HG03175 (cell line): ENCODE measurements at regions not wholly inside any gene's neighbourhood (a gene's known extent, or its start where the extent isn't known, plus 50 kb on each side); places are given as distances from the start of the nearest gene placed in this dataset.
"Not testable (repeated sequence)": the region's sequence is repeated elsewhere in the genome, so short reads cannot be mapped to it uniquely, and the experiment has no call there.

Source experiments
- ATAC-seq: cut with Tn5 transposase; IDR thresholded peaks from one replicate; pipeline ENCODE4 v1.9.1; 2021; ENCODE audit warnings: mild to moderate bottlenecking, moderate library complexity; ENCODE audit not compliant: unreplicated experiment

- ATAC-seq: no peak
These were observed 526.6 kb upstream of the ARID1B start for GRCh38 chr6:156250593-156250992.

- ATAC-seq: no peak
These were observed 535.0 kb upstream of the ARID1B start for GRCh38 chr6:156242206-156242605.

DNA sequence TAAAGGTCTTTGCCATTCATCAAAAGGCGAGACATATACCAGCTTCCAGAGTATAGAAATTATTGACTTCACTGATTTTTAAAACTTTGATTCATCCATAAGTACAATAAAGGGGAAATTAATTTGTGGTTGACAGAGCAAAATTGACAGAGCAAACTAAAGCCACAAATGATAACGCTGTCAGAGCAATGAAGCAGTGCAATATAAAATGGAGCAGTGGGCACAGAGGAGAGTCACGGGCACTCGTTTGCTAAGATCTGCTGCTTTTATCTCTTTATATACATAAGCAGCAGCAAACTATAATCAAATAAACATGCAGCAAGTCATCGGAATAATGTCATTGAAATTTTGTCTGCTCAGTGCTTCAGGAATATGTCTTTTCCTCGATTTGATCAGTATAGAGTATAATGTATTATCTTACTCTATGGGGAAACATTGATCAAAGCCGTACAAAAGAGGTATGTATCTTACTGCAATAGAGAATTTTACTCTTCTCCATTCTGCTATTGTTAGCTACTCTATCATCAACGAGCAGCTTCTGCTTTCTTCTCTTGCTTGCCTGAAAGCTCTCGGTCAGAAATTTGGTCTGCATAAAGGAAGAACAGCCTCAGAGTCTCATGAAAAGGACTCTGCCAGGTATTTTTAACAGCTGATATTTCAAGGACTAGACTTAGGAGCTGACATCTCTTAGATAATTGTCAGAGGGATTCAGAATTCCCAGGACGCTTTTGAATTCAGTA, 546.0 kb upstream of the ARID1B start:
- ATAC-seq: no peak

DNA sequence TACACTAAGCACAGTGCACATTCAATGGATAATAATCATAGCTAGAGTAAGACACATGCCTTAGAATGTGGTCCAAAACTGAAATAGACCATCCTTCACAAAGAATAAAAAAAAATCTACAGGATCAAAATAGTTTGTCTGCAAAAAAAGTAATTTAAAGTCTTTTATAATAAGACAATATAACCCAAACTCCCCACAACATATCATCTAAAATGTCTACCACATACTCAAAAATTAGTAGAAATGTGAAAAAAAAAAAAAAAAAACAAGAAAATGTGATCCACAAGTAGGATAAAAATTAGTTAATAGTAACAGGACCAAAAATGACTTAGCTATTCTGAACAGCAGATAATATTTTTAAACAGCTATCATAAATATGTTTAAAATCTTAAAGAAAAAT, 557.2 kb upstream of the ARID1B start:
- ATAC-seq: no peak

DNA sequence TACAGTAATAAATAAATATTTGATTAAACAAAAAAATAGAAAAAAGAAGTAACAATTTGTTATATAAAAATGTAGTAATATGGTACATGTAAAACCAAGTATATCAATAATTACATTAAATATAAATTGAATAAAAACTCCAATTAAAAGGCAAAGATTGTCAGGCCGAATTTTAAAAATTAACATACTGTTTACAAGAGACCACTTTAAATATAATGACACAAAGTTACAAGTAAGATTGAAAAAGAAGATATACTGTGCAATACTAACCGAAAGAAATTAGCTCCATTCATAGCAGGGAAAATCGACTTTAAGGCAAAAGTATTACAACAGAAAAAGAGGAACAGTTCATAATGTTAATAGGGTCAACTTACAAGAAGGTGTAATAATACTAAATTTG, 571.5 kb upstream of the ARID1B start:
- ATAC-seq: no peak

GRCh38 chr6:156199182-156199581, 578.0 kb upstream of the ARID1B start:
- no peak for ATAC-seq

DNA sequence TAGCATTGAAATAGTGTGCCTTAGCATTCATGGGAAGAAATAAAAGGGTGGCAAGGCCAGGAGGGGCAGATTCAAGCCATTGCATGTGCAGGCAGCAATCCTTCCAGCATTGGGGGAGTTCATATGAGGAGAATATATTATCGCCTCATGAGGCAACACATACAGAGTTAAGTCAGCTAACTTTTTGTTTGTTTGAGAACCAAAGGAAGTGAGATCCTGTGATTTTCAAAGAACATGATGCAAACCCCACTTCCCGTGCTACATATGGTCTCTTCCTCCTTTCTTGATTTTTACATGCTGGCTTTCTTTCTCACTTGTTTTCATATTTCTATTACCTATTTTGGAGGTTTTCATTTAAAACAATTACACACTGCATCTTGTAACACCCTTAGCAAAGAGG, 579.7 kb upstream of the ARID1B start:
- no peak for ATAC-seq

GRCh38 chr6:156194981-156195380, 582.2 kb upstream of the ARID1B start:
- no peak for ATAC-seq

DNA sequence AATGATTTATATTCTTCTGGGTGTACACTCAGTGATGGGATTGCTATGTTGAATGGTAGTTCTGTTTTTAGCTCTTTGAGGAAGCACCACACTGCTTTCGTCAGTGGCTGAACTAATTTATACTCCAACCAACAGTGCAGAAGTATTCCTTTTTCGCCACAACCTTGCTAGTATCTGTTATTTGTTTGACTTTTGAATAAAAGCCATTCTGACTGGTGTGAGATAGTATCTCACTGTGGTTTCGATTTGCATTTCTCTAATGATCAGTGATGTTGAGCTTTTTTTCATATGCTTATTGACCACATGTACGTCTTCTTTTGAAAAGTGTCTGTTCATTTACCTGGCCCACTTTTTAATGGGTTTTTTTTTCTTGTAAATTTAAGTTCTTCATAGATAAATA, 583.8 kb upstream of the ARID1B start:
- no peak for ATAC-seq

- ATAC-seq: no peak
These were observed 585.3 kb upstream of the ARID1B start for GRCh38 chr6:156191895-156192294.

DNA sequence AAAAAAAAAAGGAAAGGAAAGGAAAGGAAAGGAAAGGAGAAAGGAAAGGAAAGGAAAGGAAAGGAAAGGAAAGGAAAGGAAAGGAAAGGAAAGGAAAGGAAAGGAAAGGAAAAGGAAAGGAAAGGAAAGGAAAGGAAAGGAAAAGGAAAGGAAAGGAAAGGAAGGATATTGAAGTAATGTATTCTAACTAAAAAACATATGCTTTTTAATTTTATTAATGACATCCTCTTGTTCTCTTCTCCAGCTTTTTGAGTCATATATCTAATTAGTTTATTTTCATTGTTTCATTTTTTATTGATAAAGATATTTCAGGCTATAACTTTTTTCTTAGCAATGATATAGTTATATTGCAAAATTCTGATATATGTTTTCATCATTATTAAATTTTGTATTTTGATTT, 585.8 kb upstream of the ARID1B start:
- ATAC-seq: not testable (repeated sequence)

DNA sequence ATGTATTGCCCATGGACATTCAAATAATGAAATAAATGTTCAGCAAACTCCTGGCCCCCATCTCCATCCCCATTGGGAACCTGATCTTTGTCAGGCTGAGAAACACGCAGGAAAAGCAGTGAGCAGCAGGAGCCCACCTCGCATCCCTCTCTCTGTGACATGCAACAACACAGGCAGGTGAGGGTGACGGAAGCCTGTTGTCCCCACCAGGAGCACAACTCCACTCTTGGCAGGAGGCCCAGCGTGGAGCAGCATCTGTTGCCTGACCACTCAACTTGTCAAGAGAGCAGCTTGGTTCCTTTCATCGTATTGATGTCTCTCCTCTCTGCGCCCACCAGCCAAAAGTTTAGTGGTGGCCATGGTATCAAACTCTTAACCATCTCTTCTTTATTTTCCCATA, 586.9 kb upstream of the ARID1B start:
- ATAC-seq: no peak

- no peak for ATAC-seq
These were observed 587.5 kb upstream of the ARID1B start for GRCh38 chr6:156189714-156190113.

DNA sequence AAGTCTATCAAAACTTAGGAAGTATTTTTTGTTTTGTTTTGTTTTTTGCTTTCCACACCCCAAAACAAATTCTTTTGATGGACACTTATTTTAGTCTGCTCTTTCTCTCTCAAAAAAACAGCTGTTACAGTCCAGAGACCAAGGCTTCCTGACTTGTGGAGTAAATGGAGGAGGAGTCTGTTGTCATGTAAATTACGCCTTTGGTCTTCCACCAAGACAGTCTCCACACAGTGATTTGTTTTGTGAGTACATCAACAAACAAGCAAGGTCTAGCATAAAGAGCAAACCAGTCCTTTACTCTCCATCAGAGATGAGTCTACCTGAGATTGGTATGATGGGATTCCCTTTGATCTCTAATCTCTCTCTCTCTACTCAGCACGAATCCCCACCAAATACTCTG, 588.0 kb upstream of the ARID1B start:
- ATAC-seq: no peak

DNA sequence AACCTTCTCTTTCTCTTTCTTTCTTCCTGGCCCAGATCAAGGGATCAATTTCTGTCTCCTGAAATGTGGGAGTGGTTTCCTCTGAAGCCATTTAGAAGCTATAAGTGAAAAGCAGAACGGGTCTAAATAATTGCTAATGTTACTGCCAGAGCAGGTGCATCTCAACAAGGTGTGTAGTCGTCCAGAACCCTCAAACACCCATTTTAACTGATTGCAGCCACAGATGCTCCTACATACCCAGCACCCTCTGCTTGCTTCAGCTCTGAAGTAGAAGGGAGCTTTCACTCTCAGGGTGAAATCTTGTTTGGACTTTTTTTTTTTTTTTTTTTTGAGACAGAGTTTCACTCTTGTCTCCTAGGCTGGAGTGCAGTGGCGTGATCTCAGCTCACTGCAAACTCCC, 592.1 kb upstream of the ARID1B start:
- ATAC-seq: no peak

GRCh38 chr6:156183678-156184077, 593.5 kb upstream of the ARID1B start:
- no peak for ATAC-seq

GRCh38 chr6:156182356-156182755, 594.8 kb upstream of the ARID1B start:
- ATAC-seq: no peak

- ATAC-seq: no peak
These were observed 595.7 kb upstream of the ARID1B start for GRCh38 chr6:156181506-156181905.

- no peak for ATAC-seq
These were observed 601.2 kb upstream of the ARID1B start for GRCh38 chr6:156175971-156176421.

GRCh38 chr6:156175433-156175832, 601.7 kb upstream of the ARID1B start:
- ATAC-seq: no peak

- ATAC-seq: no peak
These were observed 602.9 kb upstream of the ARID1B start for GRCh38 chr6:156174031-156174890.

DNA sequence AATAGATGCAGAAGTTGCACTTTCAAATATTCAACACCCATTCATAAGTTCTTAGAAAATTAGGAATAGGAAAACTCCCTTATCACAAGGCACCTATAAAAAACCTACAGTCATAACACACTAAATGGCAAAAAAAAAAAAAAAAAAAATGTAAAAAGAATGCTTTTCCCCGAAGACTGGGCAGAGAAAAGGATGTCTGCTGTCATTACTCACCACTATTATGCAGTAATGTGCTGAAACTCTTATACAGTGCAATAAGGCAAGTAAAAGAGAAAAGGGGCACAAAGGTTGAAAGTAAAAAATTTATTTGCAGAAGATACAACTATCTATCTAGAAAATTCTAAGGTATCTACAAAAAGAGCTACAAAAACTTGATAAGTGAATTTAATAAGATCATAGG, 607.8 kb upstream of the ARID1B start:
- ATAC-seq: no peak
